ENCODE measurements at regions not wholly inside any gene's neighbourhood (a gene's known extent, or its start where the extent isn't known, plus 50 kb on each side); places are given as distances from the start of the nearest gene placed in this dataset.

DNA sequence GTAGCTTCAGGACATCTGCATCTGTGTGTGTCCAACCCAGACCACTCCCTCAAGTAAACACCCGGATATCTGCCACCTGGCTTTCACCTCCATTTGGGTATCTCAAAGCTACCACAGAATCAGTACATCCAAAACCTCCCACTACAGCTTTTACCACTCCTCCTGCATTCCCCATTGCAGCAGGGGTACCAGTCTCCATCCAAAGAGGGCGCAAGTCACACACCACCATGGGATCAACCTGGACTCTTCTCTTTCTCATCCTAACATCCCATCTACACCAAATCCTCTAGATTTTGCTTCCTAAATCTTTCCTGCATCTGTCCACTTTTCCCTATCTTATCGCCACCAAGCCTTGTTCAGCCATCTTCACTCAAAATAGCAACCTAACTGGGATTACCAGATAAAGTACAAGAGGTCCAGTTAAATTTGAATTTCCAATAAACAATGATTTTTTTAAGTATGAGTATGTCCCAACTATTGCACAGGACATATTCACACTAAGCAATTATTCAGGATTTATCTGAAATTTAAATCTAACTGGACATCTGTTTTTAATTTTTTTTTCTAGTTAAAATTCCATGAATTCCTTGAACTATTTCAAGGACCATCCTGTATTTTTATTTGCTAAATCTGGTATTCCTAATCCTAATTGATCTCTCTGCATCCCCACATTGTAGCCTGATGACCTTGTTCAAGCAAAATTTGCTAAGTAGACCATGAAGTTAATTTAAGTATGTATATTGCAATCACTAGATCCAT, 164.3 kb upstream of the MLN start:
- DNase-seq, result no peak

DNA sequence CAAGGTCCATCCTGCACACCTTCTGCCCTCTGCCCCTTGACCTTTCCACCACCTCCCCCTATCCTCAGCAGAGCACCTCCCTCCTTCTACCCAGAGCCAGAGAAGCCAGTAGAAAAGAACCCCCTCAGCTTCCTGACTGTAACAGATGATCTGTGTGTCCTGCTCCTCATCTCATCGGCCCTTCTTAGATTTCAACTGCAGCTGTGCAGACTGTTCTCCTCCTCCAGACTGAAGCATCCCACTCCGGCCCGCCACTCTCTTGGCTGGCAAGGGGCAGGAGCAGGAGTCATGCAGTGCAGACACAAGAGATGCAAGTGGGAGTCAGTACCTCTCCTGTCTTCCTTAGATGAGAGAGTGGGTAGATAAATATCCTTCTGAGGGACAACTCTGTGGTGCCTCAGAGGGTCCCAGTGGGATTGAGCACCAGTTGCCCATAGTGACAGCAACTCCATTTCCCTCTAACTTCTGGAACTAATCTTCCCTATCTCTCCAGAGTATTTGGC, 163.5 kb upstream of the MLN start:
- no peak for DNase-seq

DNA sequence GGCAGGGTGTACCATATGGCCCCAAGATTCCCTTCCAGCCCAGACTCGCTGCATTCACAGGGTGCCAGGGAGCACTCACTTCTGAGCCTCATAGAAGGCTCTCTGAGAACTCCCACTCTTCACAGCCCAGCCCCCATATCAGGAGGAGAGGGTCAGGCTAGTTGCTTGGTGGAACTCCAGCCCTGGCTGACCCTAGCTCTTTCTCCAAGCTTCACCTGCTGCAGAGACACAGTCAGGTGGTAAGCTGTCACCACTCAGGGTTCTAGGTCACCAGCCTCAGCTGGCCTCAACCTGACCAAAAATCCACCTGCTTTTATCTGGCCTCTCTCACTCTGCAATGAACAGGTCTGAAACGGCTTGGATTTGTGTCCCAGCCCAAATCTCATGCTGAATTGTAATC, 162.7 kb upstream of the MLN start:
- DNase-seq, result no peak

DNA sequence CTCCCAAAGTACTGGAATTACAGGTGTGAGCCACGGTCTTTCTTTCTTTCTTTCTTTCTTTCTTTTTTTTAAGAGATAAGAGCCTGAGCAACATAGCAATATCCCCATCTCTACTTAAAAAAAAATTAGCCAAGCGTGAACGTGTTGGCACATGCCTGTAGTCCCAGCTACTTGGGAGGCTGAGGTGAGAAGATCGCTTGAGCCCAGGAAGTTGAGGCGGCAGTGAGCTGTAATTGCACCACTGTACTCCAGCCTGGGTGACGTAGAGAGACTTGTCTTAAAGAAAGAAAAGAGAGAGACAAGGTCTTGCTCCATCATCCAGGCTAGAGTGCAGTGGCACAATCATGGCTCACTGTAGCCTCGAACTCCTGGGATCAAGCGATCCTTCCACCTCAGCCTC, 162.0 kb upstream of the MLN start:
- no peak for DNase-seq

DNA sequence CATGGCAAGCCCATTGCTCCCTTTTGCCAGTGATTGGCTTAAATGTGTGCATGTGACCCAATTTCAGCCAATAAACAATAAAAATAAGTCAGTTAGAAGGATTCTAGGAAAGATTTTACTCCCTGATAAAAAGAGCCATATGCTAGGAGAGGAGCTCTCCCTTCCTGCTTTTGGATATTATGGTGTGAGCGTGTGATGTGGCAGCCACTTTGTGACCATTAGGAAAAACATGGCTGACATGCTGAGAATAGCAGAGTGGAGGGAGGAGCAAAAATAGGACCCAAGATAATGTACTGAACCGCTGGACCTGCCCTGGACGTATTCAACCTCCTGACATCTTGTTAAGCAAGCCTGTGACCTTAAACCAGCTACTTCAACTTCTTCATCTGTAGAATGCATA, 160.6 kb upstream of the MLN start:
- DNase-seq, result no peak

DNA sequence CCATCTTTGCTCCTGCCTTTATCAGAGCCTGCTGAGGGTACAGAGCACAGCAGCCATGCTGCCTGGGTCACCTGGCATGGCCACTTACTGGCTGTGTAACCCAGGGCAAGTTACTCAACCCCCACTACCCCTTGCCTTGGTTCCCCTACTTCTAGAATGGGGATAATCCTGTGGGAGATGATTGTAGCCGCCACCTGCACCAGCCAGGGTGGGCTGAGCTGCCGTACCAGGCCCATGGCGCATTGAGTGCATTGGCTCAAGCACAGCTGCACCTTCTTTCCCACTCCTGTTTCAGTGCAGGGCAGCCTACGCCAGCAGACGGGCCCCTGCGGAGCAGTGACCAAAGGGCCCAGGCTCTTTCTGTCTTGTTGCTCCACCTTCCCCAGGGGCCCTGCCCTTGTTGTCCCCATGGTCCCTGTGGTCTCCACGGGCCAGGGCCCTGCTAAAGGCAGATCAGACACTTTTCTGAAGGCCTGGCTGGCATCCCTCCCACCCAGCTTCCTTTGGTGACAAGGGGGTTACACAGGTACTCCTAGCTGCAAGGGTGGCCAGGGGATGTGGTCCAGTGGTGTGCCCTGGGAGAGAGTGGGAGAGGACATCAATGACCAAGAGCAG, 159.4 kb upstream of the MLN start:
- no peak for DNase-seq

DNA sequence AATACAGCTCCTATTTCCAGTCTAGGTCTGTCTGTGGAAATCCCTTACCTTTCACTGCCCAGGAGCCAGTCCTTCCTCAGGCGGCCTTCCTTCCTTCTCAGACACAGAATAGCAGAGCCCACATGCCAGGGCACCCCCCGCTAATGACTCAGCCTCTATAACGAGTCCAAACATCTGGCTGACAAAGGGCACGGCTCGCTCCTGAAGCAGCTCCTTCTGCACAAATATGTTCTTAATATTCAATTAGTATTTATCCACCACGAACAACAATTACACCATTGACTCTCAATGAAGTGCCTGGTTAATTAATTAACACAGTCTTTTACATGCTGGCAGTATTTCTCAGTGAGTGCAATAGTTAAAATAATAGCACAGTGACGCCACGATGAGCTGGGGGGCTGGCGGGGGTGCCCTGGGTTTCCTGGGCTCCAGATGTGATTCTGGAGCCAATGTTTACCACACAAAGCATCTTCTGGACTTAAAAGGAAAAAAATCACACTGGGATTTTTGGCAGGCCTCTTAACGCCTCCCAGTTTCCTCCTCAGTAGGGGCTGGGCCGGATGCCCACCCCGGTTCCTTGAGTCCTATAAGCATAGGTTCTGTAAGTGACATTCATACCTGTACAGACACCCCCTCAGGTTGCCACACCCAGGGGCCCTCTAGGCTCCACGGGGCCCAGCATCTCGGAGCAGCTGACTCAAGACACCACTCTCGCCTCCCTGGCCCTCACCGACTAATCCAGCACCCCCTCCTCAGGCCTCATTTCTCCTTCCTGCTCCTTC, 158.6 kb upstream of the MLN start:
- no peak for DNase-seq

DNA sequence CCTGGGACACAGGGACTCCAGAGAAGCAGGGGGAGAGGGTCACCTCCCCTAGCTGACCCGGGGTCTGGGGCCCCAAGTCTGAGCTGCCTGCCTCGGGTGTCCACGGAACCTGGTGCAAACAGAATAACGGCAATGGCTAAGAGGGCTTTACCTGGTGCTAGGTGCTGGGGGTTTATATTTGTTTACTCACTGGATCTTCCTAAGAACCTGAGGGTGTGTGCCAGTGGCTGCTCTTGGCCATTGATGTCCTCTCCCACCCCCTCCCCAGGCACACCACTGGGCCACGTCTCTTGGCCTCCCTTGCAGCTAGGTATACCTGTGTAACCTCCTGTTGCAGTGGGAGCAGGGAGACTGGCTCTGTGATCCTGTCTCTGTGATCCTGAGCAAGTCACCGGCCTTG, 157.9 kb upstream of the MLN start:
- DNase-seq, result no peak

DNA sequence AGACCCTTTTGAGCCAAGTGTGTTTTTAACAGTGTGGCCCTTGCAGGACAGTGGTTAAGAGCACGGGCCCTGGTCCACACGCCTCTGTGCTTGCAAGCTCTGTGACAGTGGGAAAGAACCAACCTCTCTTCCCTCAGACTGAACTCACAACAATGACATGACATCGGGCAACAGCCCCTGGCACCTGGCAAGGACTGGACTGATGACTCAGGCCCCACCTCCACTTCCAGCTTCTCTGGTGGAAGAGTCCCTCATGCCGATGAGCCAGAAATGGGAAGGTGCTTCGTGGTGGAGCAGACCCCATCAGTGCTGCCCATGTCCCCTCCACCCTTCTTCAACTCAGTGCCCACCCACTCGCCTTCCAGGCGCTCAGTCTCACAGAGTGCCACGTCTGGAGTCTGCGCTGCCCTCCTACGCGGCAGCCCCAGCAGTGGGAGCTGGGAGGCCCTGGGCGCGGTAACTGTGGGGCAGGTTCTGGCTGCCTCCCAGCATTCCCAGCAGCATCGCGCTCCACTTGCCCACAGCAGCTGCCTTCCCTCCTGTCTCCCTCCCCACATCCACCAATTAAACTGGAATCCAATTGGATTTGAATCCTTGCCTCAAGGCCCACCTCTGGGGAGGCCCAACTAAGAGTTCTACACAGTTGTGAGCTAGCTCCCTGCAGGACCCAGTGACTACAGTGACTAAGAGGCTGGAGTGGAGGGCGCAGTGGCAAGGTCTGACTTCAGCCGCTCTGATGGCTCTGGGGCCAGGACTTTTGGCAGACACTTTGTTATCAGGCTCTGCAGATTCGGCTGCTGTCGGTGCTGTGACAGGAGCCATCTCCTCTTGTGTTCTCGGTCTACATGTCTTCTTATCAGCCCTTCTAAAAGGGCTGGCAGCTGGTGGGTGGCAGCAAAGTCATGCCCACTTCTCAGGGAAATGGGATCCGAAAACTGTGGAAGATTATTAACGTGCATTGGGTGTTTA, 156.8 kb upstream of the MLN start:
- DNase-seq, result no peak

DNA sequence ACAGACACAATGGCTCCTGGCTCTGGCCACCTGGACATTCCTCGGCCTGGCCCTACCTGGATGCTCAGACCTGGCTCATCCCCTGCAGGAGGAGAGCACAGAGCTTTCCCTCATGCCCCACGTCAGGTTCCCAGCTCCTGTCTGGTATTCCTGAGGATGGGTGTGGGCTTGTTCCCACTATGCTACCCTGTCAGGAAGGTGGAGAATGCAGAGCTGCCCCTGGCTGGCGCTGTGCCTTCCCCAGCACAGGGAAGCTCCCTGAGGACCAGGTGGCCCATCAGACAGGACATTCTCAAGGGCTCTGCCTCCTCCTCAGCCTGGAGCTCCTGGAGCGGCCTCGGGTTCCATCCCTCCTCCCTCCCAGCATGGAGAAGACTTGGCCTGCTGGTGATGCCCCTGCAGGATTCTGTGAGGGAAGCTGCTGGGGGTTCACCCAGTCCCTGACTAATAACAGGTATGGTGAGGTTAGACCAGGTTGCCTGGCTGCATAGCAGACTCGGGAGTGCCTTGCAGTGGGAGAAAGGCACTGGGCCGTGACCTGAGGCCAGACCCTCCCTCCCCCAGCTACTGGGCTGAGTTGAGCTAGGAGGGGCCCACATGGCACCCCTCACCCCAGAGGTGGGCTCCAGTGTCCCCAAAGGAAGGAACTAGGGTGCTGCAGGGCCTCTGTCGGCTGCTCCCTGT, 156.0 kb upstream of the MLN start:
- DNase-seq, result no peak

DNA sequence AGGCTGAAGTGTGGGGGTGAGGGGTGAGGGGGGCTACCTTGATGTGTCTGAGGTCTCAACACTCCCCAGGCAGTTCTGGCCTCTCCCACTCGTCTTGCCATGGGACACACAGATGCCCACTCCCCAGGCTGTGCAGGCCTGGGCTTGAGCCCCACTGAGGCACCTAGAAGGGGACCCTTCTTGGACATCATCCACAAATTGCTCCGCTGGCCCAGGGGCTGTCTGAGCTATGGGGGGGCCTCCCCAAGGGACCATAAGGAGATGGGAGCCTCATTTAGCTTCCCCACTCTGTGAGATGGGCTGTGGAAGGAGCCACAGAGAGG, 155.5 kb upstream of the MLN start:
- no peak for DNase-seq

DNA sequence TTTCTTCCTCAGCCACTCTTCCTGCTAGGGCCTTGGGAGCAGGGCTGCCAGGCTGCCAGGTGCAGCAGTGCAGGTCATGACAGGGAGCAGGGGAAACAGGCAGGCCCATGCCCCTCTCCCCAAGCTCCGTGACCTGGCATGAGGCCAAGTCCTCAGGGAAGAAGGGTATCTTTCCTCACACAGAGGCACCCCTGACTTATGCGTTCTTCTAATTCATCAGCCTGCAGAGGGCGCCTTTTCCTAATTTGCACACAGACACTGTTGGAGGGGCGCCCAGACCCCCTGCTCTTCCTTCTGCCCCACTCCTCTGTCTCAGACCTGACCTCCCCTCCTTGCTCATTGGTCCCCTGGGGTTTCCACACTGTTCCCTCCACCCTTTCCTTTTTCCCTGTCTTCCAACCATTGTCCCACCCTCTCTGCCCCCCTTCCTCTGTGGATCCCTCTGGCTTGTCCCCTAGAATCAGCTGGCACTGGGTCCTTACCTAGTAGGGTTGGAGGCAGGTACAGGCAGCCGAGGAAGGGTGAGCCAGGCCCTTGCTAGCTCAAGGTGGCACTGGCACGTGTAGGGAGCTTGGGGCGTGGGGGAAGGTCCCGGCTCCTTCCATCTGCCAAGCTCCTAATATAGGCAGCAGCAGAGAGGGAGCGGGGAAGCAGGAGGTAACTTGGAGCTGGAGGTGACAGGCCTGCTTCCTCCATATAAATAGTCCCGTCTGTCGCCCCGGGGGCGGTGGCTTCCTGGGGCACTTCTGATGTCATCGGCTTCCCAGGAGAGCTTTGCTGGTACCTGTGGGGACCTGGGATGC, 154.9 kb upstream of the MLN start:
- DNase-seq, result no peak

DNA sequence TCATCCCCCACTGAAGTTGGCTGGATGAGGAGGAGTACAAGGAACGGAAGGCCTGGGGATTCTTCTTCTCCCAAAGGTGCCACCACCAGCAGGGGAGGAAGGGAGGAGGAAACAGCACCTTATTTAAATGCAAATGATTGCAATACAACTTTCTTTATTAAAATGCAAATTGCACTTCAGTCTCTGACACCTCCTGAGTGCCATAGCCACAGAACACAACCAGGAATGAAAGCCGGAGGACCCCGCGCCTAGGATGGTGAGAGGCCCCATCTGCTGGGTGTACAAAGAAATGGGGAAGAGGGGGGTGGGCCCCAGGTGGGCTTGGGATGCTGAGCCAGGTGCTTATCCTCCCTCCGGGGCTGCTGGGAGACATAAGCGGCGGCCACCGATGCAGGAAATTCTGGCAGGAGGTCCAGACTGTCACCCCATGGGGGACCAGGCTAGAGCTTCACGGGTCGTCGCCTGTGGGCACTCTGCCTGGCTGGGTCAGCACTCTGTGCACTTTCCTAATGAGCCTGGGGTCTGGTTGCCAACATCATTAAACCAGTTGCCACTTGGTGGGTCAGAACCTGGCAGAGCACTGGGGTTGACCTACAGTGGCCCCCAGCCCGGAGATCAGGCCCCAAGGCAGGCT, 154.2 kb upstream of the MLN start:
- DNase-seq, result no peak

DNA sequence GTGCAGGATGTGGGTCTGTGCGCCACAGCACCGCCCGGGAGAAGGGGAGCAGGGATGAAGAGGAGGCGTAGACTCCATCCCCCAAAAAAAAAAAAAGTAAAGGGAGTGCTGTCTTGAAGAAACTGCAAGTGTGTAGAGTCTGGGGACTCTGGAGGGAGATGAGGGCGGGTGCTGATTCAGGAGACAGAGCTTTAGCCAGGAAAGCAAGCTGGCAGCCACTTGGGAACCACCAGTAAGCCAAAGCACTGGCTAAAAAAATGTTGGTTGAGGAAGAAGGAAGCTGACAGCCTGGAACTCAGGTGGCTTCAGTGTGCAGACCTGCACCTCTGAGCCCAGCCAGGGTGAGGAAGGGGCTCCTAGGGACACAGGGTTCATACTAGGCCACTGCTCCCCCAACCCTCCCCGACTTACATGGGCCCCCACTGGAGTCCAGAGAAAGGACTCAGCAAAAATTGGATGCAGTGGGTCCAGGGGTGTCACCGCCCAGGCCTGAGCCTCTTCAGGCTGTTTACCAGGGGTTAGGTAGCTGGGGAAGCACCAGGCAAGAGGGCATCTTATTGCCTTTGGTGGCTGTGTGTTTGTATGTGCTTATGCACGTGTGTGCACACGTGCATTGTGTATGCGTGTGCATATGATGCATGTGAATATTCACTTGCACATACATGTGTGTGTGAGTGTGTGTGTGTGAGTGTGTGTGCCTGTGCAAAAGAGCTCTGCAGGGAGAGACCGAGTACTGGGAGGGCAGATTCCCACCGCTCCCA, 153.5 kb upstream of the MLN start:
- DNase-seq, result no peak

DNA sequence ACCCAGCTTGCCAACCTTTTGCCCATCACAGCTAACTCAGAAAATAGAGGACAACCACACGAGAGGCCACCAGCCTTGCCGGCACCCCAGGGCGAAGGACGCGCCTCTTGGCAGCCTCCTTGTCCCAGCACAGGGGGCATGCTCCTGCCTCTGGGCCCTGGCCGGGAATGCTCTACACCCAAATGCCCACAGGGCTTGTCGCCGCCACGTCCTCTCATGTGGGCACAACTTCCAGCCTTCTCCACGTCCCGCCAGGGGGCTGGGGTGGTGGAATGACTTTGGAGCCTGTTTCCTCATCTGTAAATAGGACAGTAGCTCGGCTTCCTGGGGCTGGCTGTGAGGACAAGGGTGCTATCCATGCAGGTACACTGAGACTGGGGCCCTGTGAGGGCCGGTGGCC, 152.4 kb upstream of the MLN start:
- DNase-seq, result no peak

DNA sequence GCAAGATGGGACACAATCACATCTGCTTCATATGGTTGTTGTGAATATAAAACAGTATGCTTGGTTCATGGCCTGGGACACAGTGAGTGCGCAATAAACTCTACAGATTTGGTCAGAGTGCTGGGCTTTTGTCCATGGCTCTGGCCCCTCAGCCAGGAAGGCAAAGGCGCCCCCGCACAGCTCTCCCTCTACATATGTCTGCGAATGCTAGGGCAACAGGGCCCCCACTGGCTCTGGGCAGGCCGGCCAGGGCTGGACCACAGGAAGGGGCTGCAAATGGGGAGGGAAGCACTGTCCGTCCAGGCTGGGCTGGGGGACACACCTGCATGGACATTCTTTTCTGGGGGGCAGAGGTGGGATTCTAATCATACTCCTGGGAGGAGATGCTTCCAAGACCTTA, 151.8 kb upstream of the MLN start:
- DNase-seq, result no peak

DNA sequence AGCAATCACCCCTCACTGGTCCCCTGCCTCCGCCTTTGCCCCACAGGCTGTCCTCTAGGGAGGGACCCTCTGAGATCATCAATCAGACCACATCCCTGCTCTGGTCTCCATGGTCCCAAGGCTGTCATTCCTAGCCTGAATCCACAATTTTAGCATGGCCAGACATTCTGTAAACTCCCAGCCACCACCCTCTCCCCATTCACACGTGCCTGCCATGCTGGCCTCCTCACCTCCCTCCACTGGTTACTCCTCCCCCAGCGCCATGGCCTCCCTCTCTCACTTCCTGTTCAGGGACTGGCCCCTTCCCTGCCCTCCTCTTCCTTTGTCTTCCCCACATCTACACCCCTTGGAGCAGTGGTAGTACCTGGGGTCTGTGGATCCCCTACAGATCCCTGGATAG, 150.7 kb upstream of the MLN start:
- no peak for DNase-seq

DNA sequence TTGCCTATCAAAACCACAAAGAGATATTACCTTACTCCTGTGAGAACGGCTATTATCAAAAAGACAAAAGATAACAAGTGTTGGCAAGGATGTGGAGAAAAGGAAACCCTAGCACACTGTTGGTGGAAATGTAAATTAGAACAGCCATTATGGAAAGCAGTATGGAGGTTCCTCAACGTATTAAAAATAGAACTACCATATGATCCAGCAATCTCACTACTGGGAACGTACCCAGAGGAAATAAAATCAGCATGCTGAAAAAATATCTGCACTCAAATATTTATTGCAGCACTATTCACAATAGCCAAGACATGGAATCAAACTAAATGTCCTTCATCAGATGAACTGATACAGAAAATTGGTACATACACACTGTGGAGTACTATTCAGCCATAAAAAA, 149.4 kb upstream of the MLN start:
- DNase-seq, result no peak

DNA sequence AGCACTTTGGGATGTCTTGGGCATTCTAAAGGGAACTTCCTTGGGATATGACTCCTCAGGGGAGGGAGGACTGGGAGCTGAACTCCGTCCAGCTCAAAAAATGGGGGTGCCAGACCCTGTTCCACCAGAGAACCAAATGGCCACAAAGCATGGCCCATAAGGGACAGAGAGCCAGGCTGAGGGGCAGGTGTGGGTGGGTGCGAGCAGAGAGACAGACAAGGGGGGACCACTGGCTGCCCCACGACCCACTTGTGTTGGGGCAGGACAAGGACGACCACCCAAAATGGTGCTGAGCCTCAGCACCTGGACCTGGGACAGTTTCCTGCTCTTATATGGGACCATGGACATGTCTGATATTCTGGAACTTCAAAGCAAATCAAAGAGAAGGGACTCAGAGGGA, 148.2 kb upstream of the MLN start:
- DNase-seq, result no peak
